ENCODE measurements at regions not wholly inside any gene's neighbourhood (a gene's known extent, or its start where the extent isn't known, plus 50 kb on each side); places are given as distances from the start of the nearest gene placed in this dataset.

DNA sequence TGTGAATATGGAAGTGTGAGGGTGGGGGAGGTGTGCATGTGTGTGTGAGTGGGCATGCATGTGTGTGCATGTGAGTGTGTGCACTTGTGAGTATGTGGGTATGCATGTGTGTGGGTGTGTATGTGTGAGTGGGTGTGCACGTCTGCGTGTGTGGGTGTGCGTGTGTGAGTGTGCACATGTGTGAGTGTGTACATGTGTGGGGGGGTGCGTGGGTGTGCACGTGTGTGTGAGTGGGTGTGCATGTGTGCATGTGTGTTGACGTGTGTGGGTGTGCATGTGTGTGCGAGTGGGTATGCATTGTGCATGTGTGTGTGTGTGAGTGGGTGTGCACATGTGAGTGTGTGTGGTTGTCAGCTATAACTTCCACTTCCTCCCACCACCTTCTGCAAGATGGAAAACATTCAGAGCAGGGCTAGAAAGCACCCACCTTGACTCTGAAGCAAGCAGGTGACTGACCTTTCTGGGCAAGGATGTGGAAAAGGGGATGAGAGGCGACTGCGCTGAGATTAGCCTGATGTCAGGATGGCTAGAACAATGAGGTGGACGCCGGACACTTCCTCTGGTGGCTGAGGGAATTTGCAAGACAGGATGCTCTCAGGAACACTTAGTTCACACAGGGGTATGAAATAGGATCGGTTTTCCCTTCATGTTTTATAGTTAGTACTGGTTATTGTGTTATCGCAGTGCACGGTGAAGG, 103.6 kb downstream of the ACKR3 start:
- no peak for DNase-seq (ENCODE audit: low read depth in 2 of 2)

GRCh38 chr2:236673823-236674185, 104.2 kb downstream of the ACKR3 start:
- DNase-seq (ENCODE audit: low read depth in 2 of 2) = no peak

DNA sequence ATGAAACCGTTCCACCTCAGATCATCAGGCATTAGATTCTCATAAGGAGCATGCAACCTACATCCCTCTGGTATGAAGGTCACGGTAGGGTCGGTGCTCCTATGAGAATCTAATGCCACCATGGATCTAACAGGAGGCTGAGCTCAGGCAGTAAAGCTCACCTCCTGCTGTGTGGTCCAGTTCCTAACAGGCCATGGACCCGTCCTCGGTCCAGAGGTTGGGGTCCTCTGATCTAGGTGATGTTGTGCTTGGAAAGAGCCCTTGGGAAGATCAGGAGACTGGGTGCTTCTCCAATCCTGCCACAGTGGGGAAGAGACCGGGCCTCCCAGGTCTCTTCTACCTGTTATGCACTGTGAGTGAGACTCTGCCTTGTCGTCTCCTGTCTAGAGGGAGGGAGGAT, 104.6 kb downstream of the ACKR3 start:
- no peak for DNase-seq (ENCODE audit: low read depth in 2 of 2)

- no peak for DNase-seq (ENCODE audit: low read depth in 2 of 2)
Observed at GRCh38 chr2:236674646-236675045, 105.0 kb downstream of the ACKR3 start.

- no peak for DNase-seq (ENCODE audit: low read depth in 2 of 2)
Observed at GRCh38 chr2:236675051-236675450, 105.4 kb downstream of the ACKR3 start.

DNA sequence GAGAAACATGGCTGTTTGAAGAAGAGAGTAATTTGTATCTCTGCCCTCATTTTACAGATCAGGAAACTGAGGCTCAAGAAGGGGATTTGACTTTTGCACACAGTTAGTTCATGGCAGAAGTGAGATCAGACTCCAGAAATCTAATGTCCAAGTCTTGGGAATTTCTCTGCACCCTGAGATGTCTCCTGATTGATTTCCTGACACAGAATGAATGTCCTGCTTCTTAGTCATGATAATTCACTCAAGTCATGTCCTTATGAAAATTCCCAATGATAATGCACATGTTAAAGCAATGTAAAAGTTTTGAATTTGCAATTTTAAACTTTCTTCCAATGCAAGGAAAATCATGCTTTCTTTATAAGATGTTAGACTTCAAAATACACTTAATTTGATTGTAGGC, 105.9 kb downstream of the ACKR3 start:
- no peak for DNase-seq (ENCODE audit: low read depth in 2 of 2)

DNA sequence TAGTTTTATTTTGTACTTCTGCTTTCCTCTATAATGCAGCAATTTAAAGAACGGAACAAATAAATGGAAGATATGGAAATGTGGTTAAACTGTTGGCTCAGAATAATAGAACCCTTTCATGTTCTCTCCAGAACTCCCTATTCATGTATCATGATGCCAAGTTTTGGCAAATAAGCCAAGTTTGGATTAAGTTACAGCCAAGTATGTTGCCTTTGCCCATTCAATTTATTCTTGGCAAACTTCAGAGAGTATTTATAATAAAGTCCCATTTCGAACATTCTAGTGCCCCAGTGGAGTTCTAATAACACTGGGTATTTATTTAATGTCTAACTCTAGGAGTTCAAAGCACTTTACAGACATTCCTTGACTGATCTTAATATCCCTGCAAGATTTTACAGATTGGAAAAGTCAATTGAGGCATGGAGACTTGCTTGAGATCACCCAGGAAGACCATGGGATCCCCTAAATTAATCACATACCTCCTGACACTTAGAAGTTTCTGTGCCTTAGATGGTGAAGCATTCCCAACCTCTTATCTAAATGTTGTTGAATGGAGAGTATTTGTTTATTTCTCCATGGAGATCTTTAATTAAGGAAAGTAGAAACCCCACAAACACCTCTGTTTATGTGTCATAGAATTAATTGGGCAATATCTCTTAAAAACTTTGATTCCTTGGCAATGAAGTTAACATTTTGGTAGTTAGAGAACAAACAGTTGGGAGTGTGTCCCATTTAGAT, 106.7 kb downstream of the ACKR3 start:
- DNase-seq (ENCODE audit: low read depth in 2 of 2) = no peak

GRCh38 chr2:236677368-236677767, 107.7 kb downstream of the ACKR3 start:
- DNase-seq (ENCODE audit: low read depth in 2 of 2) = no peak

- DNase-seq (ENCODE audit: low read depth in 2 of 2) = no peak
Observed at GRCh38 chr2:236678307-236678975, 108.8 kb downstream of the ACKR3 start.

- no peak for DNase-seq (ENCODE audit: low read depth in 2 of 2)
Observed at GRCh38 chr2:236679884-236680860, 110.5 kb downstream of the ACKR3 start.

- no peak for DNase-seq (ENCODE audit: low read depth in 2 of 2)
Observed at GRCh38 chr2:236682651-236683422, 113.2 kb downstream of the ACKR3 start.

- DNase-seq (ENCODE audit: low read depth in 2 of 2) = no peak
Observed at GRCh38 chr2:236684504-236685256, 115.1 kb downstream of the ACKR3 start.

DNA sequence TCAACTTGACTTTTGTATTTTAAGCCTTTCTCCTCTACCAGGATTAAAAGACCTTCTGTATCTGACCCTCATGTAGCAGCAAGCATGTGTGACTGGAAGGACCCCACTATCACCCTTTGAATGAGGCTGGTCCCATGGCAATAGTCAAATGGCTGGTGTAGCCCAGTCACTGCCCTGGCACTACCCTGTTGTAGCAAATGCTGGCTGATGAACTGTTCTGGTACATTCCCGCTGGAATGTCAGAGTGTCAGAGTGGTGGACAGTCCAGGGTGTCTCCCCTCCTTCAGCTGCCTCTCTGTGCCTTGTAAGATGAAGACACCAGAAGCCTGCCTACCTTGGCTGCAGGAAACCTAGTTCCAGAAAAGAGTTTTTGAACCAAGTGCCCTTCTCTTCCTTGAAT, 115.7 kb downstream of the ACKR3 start:
- no peak for DNase-seq (ENCODE audit: low read depth in 2 of 2)

DNA sequence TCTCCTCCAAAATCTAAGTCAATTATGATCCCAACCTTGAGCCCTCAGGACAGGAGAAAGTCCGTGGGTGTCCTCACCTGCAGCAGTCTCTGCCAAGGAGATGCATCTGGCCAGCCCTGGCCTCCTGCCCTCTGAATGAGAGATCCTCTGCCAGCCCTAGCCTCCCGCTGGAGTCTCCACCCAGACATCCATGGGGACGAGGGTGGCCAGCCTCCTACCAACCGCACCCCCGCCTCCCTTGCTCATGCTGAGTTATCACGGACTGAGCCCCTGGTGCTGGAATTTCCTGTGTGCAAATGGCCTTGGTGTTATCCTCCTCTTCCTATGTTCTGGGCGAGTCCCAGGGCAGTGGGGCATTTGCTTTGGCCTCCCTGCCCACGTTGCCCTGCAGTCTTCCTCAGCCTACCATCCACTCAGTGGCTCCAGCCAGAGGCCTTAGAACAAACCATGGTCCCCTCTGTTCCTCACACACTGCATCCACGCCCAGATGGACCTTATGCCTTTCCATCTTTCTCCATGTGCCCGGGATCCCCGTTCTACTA, 116.4 kb downstream of the ACKR3 start:
- DNase-seq (ENCODE audit: low read depth in 2 of 2) = no peak

GRCh38 chr2:236686561-236686960, 116.9 kb downstream of the ACKR3 start:
- DNase-seq (ENCODE audit: low read depth in 2 of 2) = no peak

- no peak for DNase-seq (ENCODE audit: low read depth in 2 of 2)
Observed at GRCh38 chr2:236687296-236687965, 117.8 kb downstream of the ACKR3 start.

DNA sequence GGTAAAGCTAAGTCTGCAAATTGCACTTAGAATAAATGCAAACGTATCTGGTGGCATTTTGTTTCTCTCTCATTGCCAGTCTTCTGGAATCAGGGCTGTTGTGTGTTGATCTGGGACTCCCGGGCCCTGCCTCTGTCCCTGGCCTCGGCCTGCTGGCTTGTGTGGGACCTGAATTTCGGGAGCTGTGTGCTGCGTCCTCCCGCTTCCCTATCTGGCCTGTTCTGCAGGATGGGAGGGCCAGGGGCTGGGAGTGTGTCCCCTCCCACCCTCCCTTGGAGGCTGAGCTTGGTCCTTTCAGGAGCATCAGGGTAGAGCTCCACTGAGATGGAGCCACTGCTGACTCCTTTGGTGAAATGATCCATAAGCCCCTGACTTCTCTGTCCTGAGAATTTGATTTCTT, 118.5 kb downstream of the ACKR3 start:
- DNase-seq (ENCODE audit: low read depth in 2 of 2) = no peak

GRCh38 chr2:236688563-236689392, 119.2 kb downstream of the ACKR3 start:
- no peak for DNase-seq (ENCODE audit: low read depth in 2 of 2)

DNA sequence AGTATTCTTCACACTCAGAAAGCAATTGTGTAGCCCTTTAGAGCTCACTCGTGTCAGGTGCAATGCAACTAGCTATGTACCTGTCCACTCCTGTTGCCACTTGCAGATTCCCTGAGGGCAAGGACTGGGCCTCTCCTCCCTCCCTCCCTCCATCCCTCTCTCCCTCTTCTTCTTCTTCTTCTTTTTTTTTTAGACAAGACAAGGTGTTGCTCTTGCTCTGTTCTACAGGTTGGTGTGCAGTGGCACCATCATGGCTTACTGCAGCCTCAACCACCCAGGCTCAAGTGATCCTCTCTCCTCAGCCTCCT, 119.7 kb downstream of the ACKR3 start:
- no peak for DNase-seq (ENCODE audit: low read depth in 2 of 2)

Measured in stimulated activated CD8-positive, alpha-beta memory T cell treated with anti-CD3 and anti-CD28 coated beads, Interleukin-15, amount 100 ng/mL, for 48 hours (primary cell).